Choroid plexus epithelial cell (primary cell): ENCODE measurements at regions not wholly inside any gene's neighbourhood (a gene's known extent, or its start where the extent isn't known, plus 50 kb on each side); places are given as distances from the start of the nearest gene placed in this dataset.

Experiments used
- DNase-seq: peaks from one replicate; pipeline ENCODE4 v3.0.0-alpha.2; 2010; ENCODE audit warnings: low read depth
- H3K4me3 ChIP-seq: 2 replicates; pipeline ENCODE4 v1.5.1; 2011; ENCODE audit warnings: low read depth, mild to moderate bottlenecking, control low read depth, low read length, moderate library complexity
- CTCF ChIP-seq: conservative IDR thresholded peaks from 2 replicates; pipeline ENCODE4 v1.5.1; 2011; ENCODE audit warnings: low read depth, mild to moderate bottlenecking, control low read depth, inconsistent platforms, low read length, moderate library complexity

- DNase-seq: no peak
- TF ChIP-seq CTCF: no peak
- no peak overlapping the region for H3K4me3 ChIP-seq
These were observed 446.1 kb upstream of the SULF2 start for GRCh38 chr20:48231253-48231930.

GRCh38 chr20:48230216-48230615 lies 444.9 kb upstream of the SULF2 start:
- H3K4me3 ChIP-seq: no peak overlapping the region
- TF ChIP-seq CTCF: no peak
- DNase-seq: no peak

- no peak for DNase-seq
- no peak for TF ChIP-seq CTCF
- no peak overlapping the region for H3K4me3 ChIP-seq
These were observed 442.1 kb upstream of the SULF2 start for GRCh38 chr20:48227381-48227780.

- no peak overlapping the region for H3K4me3 ChIP-seq
- no peak for DNase-seq
- no peak for TF ChIP-seq CTCF
These were observed 441.4 kb upstream of the SULF2 start for GRCh38 chr20:48226642-48227041.

- no peak for TF ChIP-seq CTCF
- no peak overlapping the region for H3K4me3 ChIP-seq
- no peak for DNase-seq
These were observed 439.3 kb upstream of the SULF2 start for GRCh38 chr20:48224533-48225050.

- DNase-seq: no peak
These were observed 438.4 kb upstream of the SULF2 start for GRCh38 chr20:48223715-48224114.

More at GRCh38 chr20:48223715-48224114, 438.4 kb upstream of the SULF2 start:
- TF ChIP-seq CTCF: no peak
- no peak overlapping the region for H3K4me3 ChIP-seq
